ENCODE measurements at regions not wholly inside any gene's neighbourhood (a gene's known extent, or its start where the extent isn't known, plus 50 kb on each side); places are given as distances from the start of the nearest gene placed in this dataset.

DNA sequence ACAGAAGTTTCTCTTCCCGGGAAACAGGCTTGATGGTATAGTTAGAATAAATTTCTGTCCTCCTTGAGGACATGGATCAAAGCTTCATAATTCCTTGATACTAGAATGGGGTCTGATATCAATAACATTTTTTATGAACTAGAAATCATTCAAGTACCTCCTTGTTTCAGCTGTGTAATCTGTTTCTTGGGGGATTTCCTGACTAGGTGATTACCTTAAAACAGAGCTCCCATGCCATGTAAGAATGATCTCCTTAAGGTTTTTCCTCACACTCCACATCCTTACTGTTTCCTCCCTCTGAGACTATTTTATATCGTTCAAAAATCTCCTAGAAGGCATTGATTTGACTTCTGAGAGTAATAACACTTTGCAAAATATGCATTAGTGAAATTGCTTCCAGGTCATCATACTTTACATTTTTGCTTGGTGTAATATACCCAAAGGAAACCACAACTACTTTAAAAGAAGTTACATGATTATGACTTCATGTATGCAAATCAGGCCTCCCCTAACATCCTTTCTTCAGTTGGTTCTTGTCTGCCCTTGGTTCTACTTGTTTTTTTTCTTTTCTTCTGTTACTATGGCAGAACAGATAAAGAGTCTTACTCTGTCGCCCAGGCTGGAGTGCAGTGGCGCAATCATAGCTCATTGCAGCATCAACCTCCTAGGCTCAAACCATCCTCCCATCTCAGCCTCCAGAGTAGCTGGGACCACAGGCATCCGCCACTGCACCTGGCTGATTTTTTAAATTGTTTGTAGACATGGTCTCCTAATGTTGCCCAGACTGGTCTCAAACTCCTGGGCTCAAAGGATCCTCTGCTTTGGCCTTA is 388.8 kb downstream of the ZFHX3 start:
- no peak overlapping the region for H3K4me3 ChIP-seq (replicated peaks; ENCODE audit: insufficient read depth, low read length)
- TF ChIP-seq SPI1 (IDR thresholded peaks at IDR 0.05; ENCODE audit: borderline replicate concordance, low read depth) (no peak), POLR2AphosphoS5 (IDR thresholded peaks at IDR 0.05; ENCODE audit: low read depth) (no peak), GABPA (IDR thresholded peaks at IDR 0.05; ENCODE audit: low read depth) (no peak)
- TF ChIP-seq, protein P1, sequence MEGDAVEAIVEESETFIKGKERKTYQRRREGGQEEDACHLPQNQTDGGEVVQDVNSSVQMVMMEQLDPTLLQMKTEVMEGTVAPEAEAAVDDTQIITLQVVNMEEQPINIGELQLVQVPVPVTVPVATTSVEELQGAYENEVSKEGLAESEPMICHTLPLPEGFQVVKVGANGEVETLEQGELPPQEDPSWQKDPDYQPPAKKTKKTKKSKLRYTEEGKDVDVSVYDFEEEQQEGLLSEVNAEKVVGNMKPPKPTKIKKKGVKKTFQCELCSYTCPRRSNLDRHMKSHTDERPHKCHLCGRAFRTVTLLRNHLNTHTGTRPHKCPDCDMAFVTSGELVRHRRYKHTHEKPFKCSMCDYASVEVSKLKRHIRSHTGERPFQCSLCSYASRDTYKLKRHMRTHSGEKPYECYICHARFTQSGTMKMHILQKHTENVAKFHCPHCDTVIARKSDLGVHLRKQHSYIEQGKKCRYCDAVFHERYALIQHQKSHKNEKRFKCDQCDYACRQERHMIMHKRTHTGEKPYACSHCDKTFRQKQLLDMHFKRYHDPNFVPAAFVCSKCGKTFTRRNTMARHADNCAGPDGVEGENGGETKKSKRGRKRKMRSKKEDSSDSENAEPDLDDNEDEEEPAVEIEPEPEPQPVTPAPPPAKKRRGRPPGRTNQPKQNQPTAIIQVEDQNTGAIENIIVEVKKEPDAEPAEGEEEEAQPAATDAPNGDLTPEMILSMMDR (IDR thresholded peaks at IDR 0.05; ENCODE audit: insufficient read depth, low read length), result no peak
- TF ChIP-seq, protein P2, sequence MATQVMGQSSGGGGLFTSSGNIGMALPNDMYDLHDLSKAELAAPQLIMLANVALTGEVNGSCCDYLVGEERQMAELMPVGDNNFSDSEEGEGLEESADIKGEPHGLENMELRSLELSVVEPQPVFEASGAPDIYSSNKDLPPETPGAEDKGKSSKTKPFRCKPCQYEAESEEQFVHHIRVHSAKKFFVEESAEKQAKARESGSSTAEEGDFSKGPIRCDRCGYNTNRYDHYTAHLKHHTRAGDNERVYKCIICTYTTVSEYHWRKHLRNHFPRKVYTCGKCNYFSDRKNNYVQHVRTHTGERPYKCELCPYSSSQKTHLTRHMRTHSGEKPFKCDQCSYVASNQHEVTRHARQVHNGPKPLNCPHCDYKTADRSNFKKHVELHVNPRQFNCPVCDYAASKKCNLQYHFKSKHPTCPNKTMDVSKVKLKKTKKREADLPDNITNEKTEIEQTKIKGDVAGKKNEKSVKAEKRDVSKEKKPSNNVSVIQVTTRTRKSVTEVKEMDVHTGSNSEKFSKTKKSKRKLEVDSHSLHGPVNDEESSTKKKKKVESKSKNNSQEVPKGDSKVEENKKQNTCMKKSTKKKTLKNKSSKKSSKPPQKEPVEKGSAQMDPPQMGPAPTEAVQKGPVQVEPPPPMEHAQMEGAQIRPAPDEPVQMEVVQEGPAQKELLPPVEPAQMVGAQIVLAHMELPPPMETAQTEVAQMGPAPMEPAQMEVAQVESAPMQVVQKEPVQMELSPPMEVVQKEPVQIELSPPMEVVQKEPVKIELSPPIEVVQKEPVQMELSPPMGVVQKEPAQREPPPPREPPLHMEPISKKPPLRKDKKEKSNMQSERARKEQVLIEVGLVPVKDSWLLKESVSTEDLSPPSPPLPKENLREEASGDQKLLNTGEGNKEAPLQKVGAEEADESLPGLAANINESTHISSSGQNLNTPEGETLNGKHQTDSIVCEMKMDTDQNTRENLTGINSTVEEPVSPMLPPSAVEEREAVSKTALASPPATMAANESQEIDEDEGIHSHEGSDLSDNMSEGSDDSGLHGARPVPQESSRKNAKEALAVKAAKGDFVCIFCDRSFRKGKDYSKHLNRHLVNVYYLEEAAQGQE (IDR thresholded peaks at IDR 0.05; ENCODE audit: insufficient replicate concordance, low read depth), result no peak
- DNase-seq (ENCODE audit: low read depth in 1 of 2, low spot score in 1 of 2), result peak in 1 of 2 experiments; percentile 2
- H3K27me3 ChIP-seq (ENCODE audit: insufficient read depth, poor library complexity, severe bottlenecking), result no peaks in the 10 kb centered on the region
- H3K27ac ChIP-seq (replicated peaks), result no peak overlapping the region

DNA sequence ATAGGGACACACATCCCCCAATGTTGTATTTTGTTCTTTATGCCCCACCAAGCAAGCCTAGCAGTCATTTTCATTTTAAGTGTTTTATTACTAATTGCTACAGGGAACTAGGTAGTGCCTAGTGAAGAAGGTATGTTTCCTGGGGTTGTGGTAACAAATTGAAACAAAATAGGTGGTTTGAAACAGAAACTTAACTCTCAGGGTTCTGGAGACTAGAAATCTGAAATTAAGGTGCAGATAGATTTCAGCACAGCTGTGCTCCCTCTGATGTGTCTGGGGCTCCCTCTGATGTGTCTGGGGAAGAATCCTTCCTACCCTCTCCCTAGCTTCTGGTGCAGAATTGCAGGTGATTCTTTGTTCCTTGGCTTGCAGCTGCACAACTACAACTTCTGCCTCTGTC is 390.1 kb downstream of the ZFHX3 start:
- Histone ChIP-seq H3K4me3 (replicated peaks; ENCODE audit: insufficient read depth, low read length) (no peak overlapping the region), H3K27me3 (ENCODE audit: insufficient read depth, poor library complexity, severe bottlenecking) (no peaks in the 10 kb centered on the region), H3K27ac (replicated peaks) (no peak overlapping the region)
- no peak for DNase-seq (ENCODE audit: low read depth in 1 of 2, low spot score in 1 of 2)
- TF ChIP-seq SPI1 (IDR thresholded peaks at IDR 0.05; ENCODE audit: borderline replicate concordance, low read depth) (no peak), POLR2AphosphoS5 (IDR thresholded peaks at IDR 0.05; ENCODE audit: low read depth) (no peak)

DNA sequence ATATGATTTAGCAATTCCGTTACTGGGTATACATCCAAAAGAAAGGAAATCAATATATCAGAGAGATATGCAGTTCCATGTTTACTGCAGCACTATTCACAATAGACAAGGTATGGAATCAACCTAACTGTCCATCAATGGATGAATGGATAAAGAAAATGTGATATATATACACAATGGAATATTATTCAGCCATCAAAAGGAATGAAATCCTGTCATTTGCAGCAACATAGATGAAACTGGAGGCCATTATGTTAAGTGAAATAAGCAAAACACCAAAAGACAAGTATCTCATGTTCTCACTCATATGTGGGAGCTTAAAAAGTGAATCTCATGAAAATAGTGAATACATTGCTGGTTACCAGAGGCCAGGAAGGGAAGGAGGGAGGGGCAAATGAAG is 390.8 kb downstream of the ZFHX3 start:
- TF ChIP-seq, protein P2 (IDR thresholded peaks at IDR 0.05; ENCODE audit: insufficient replicate concordance, low read depth), result no peak
- TF ChIP-seq POLR2AphosphoS5 (IDR thresholded peaks at IDR 0.05; ENCODE audit: low read depth), result no peak
- TF ChIP-seq SPI1 (IDR thresholded peaks at IDR 0.05; ENCODE audit: borderline replicate concordance, low read depth), result no peak
- TF ChIP-seq GABPA (IDR thresholded peaks at IDR 0.05; ENCODE audit: low read depth), result no peak
- TF ChIP-seq, protein P1 (IDR thresholded peaks at IDR 0.05; ENCODE audit: insufficient read depth, low read length), result no peak
- DNase-seq (ENCODE audit: low read depth in 1 of 2, low spot score in 1 of 2), result no peak

DNA sequence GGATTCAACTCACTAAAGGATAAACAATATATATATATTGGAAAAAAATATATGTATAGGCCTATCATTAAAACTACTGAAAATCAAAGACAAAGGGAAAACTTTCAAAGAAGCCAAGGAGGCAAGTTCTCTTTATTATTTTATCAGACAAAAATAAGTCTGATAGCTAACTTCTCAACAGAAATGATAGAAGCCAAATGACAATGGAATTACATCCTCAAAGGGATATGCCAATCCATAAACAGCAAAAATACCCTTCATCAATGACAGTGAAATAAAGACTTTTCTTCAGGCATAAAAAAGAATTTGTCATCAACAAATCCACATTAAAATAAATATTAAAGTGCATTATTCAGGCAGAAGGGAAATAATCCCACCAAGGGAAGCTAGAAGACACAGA is 393.4 kb downstream of the ZFHX3 start:
- Histone ChIP-seq H3K27ac (replicated peaks) (no peak overlapping the region), H3K4me3 (replicated peaks; ENCODE audit: insufficient read depth, low read length) (no peak overlapping the region), H3K27me3 (ENCODE audit: insufficient read depth, poor library complexity, severe bottlenecking) (no peaks in the 10 kb centered on the region)
- TF ChIP-seq, protein P2 (IDR thresholded peaks at IDR 0.05; ENCODE audit: insufficient replicate concordance, low read depth), result no peak
- TF ChIP-seq, protein P1 (IDR thresholded peaks at IDR 0.05; ENCODE audit: insufficient read depth, low read length), result no peak
- no peak for TF ChIP-seq POLR2AphosphoS5 (IDR thresholded peaks at IDR 0.05; ENCODE audit: low read depth)
- no peak for TF ChIP-seq SPI1 (IDR thresholded peaks at IDR 0.05; ENCODE audit: borderline replicate concordance, low read depth)
- TF ChIP-seq GABPA (IDR thresholded peaks at IDR 0.05; ENCODE audit: low read depth), result no peak
- no peak for DNase-seq (ENCODE audit: low read depth in 1 of 2, low spot score in 1 of 2)

More for the DNA sequence above, 390.8 kb downstream of the ZFHX3 start:
- H3K4me3 ChIP-seq (replicated peaks; ENCODE audit: insufficient read depth, low read length), result no peak overlapping the region
- H3K27ac ChIP-seq (replicated peaks), result no peak overlapping the region
- no peaks in the 10 kb centered on the region for H3K27me3 ChIP-seq (ENCODE audit: insufficient read depth, poor library complexity, severe bottlenecking)

All from HL-60 (cell line).